D721Med (cell line): ENCODE measurements at regions not wholly inside any gene's neighbourhood (a gene's known extent, or its start where the extent isn't known, plus 50 kb on each side); places are given as distances from the start of the nearest gene placed in this dataset.

ENCODE experiments used
- DNase-seq: peaks from one replicate; pipeline ENCODE4 v3.0.0; 2011; ENCODE audit warnings: low spot score; ENCODE audit not compliant: insufficient read length
- FAIRE-seq: peaks from 2 replicates; lab custom pipeline; 2011; peaks lifted over from hg19 to GRCh38; lab: Jason Lieb, UNC
- TF ChIP-seq, protein P1 (sequence below): IDR thresholded peaks from 2 replicates; pipeline ENCODE4 v1.5.1; 2012; ENCODE audit warnings: mild to moderate bottlenecking, control low read depth; ENCODE audit not compliant: insufficient read depth; ENCODE audit errors: missing control alignments

DNA sequence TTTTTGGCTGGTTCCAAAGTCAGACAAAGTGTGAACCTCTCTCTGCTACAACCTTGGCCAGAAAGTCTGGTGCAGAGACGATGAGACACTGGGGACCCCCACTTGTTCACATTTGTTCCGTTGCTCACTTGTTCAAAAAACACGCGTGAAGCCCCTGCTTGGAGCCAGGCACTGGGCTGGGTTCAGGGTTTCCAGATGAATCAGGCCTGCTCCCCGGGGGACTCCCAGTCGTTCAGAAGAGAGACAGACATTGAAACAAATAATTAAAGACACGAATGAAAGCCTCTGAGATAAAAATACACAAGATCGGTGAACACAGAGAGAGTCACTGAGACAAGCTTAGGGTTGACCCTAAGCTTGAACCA, 101.5 kb upstream of the RUNX3 start:
- TF ChIP-seq, protein P1, sequence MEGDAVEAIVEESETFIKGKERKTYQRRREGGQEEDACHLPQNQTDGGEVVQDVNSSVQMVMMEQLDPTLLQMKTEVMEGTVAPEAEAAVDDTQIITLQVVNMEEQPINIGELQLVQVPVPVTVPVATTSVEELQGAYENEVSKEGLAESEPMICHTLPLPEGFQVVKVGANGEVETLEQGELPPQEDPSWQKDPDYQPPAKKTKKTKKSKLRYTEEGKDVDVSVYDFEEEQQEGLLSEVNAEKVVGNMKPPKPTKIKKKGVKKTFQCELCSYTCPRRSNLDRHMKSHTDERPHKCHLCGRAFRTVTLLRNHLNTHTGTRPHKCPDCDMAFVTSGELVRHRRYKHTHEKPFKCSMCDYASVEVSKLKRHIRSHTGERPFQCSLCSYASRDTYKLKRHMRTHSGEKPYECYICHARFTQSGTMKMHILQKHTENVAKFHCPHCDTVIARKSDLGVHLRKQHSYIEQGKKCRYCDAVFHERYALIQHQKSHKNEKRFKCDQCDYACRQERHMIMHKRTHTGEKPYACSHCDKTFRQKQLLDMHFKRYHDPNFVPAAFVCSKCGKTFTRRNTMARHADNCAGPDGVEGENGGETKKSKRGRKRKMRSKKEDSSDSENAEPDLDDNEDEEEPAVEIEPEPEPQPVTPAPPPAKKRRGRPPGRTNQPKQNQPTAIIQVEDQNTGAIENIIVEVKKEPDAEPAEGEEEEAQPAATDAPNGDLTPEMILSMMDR = no peak
- no peak for FAIRE-seq
- DNase-seq = no peak

DNA sequence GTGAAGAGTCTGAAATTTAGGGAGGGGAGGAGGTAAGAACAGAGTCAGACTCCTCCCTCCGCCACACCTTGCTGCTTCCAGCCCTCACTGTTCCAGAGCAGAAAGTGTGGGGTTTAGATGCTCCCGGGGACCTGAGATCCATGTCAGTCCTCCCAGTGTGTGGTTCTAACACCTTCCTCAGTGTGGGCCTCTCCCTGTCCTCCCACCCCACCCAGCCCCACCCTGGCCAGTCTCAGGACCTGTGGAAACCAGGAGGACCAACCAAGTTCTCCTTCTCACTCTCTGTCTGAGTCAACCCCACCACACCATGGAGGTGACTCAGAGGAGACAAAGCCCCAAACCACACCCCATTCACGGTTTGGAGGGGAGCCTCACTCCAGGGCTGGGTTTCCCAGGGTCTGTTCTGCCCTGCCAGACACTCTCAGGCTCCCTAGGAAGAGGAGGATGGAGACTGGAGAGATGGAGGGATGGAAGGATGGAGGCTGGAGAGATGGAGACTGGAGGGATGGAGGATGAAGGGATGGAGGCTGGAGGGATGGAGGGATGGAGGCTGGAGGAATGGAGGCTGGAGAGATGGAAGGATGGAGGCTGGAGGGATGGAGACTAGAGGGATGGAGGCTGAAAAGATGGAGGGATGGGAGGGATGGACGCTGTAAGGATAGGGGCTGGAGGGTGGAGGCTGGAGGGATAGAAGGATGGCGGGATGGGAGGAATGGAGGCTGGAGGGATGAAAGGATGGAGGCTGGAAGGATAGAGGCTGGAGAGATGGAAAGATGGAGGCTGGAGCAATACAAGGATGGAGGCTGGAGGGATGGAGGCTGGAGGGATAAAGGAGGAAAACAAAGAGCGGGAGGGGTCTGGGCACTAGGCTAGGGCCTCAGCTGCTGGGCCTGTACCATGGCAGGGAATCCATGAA, 100.9 kb upstream of the RUNX3 start:
- DNase-seq (no peak), FAIRE-seq (no peak)
- TF ChIP-seq, protein P1 = no peak

DNA sequence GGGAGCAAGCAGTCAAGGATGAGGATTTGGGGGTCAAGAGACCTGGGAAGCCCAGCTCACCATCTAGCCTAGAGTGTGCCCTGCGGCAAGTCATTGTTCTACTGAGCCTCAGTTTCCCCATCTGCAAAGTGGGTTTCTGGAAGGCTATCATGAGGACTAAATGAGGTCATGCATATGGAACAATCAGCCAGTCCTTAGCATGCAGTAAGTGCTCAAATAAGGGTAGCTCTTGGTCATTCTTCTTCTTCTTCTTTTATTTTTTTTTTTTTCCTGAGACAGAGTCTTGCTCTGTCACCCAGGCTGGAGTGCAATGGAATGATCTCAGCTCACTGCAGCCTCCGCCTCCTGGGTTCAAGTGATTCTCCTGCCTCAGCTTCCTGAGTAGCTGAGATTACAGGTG, 99.9 kb upstream of the RUNX3 start:
- no peak for FAIRE-seq
- DNase-seq = no peak
- TF ChIP-seq, protein P1 = no peak

DNA sequence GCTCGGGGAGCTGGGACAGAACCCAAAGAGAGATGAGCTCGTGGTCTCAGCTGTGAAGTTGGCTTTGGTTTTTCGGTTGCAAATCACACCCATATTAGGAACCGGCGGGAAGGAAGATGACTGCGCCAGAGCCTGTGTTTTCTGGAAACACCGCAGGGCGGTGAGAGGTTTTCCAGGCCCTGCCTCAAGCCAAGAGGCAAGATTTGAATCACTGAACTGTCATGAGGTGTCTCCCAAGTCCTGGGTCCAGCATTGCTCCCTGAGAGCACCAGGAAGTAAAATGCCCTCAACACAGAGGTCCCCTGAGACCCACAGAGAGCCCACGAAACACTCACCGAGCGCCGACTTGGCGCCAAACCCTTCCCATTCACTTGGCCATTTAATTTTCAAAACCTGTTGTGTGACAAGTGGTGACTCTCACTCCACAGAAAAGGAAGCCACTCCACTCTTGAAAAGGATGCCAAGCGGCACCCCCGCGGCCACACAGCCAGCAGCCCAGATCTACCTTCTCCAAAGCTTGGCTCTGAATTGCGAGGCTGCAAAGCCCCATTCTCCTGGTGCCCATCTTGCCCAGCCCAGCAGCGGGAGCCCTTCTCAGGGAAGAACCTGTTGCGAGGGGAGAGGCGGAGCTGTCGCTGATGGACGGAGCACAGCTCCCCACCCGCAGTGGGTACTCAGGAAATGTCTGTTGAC, 99.0 kb upstream of the RUNX3 start:
- no peak for FAIRE-seq

DNA sequence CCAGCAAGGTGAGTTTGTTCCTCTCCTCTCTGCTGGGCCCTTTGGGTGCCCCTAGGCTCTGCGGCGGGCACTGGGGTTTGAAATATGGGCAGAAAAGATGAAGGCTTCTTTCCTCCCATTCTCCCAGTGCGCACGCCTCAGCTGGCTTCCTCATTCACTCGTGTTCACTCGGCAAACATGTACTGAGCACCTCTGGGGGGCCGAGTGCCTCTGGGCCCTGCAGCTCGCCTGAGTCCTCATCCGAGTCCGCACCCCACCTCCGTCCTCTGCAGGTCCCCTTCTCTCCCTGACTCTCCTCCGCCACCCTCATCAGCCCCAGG, 98.5 kb upstream of the RUNX3 start:
- DNase-seq (no peak), FAIRE-seq (no peak)
- TF ChIP-seq, protein P1 = no peak

More for the DNA sequence above, 99.0 kb upstream of the RUNX3 start:
- TF ChIP-seq, protein P1 = no peak
- DNase-seq = no peak

DNA sequence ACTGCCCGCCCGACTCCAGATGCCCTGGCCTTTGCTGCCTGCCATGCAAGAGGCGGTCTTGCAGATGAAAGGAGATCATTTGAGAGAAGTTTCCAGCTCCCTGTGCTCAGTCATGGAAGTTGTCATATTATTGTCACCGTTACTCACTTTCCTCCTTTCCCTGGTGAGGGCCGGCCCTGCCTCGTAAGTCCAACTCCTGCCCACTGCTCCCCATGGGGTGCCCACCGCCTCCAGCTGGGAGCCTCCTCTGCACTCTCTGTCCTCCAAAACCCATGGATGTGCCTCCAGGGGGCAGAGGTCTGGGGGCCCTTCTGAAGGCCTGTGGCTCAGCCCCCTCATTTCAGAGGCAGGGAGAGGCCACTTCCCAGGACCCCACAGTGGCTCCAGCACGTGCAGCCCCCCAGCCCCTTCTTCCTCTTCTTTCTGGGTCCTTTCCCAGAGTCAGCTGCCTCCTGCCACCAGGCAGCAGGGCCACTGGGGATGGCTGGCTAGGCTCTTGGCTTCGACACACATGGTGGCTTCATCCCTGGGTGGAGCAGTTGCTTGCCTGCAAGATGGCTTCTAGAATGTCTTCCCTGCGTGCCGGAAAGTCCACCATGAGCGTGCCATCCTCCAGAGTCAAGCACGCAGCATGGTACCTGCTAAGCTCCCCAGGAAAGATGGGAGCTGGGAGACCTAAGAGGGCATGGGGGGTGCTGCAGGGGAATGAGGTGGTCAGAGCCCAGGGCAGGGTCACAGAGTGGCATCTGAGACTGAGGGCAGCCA, 97.9 kb upstream of the RUNX3 start:
- FAIRE-seq (no peak), DNase-seq (no peak)
- TF ChIP-seq, protein P1 = no peak
